SU-DHL-6 (cell line): ENCODE measurements at regions not wholly inside any gene's neighbourhood (a gene's known extent, or its start where the extent isn't known, plus 50 kb on each side); places are given as distances from the start of the nearest gene placed in this dataset.

Experiments used
- H2AFZ ChIP-seq: fragments of 200-600 bp; sonication (generic); 2 replicates; pipeline ENCODE4 v1.6.1; 2014; ENCODE audit warnings: low read depth, mild to moderate bottlenecking, moderate library complexity, mixed read lengths, antibody characterized with exemption, low read length; ENCODE audit not compliant: severe bottlenecking
- H3F3A ChIP-seq: fragments of 200-600 bp; shearing (Covaris generic); 2 replicates; pipeline ENCODE4 v1.6.0; 2016; ENCODE audit warnings: antibody characterized with exemption, mild to moderate bottlenecking; ENCODE audit not compliant: insufficient read depth
- H3K27ac ChIP-seq: fragments of 200-600 bp; sonication (generic); 2 replicates; pipeline ENCODE4 v1.5.1; 2016; ENCODE audit warnings: low read depth, mild to moderate bottlenecking, low read length, moderate library complexity, mixed read lengths
- H3K27me3 ChIP-seq: fragments of 200-600 bp; sonication (generic), shearing (Covaris generic); 2 replicates; pipeline ENCODE4 v1.6.0; 2014; ENCODE audit warnings: mild to moderate bottlenecking, low read length
- H3K36me3 ChIP-seq: fragments of 200-600 bp; sonication (generic); 2 replicates; pipeline ENCODE4 v1.6.1; 2014; ENCODE audit warnings: mild to moderate bottlenecking, low read length, mixed read lengths
- H3K4me2 ChIP-seq: fragments of 300-600, 200-600 bp; shearing (Covaris generic), sonication (generic); 2 replicates; pipeline ENCODE4 v1.6.0; 2014; ENCODE audit warnings: low read length, low read depth, mild to moderate bottlenecking; ENCODE audit not compliant: poor library complexity, severe bottlenecking
- H3K4me3 ChIP-seq: fragments of 200-600 bp; sonication (generic); 2 replicates; pipeline ENCODE4 v1.5.1; 2014; ENCODE audit warnings: antibody characterized with exemption, low read length, mild to moderate bottlenecking, mixed read lengths; ENCODE audit not compliant: insufficient read depth, poor library complexity, severe bottlenecking
- H3K79me2 ChIP-seq: fragments of 200-600 bp; sonication (generic); 2 replicates; pipeline ENCODE4 v1.6.1; 2014; ENCODE audit warnings: mild to moderate bottlenecking, low read length, moderate library complexity; ENCODE audit not compliant: insufficient read depth
- H3K9ac ChIP-seq: fragments of 200-600 bp; sonication (generic); 2 replicates; pipeline ENCODE4 v1.7.0; 2014; ENCODE audit warnings: mild to moderate bottlenecking, low read length
- H3K9me2 ChIP-seq: fragments of 200-600 bp; sonication (generic); replicated peaks from 2 replicates; pipeline ENCODE4 v1.6.1; 2014; ENCODE audit warnings: low read length; ENCODE audit not compliant: insufficient read depth
- H3K9me3 ChIP-seq: fragments of 200-600 bp; sonication (generic); 2 replicates; pipeline ENCODE4 v1.6.1; 2014; ENCODE audit warnings: low read length, mixed read lengths; ENCODE audit not compliant: insufficient read depth
- H4K20me1 ChIP-seq: fragments of 200-600 bp; sonication (generic); 2 replicates; pipeline ENCODE4 v1.6.1; 2014; ENCODE audit warnings: low read depth, mild to moderate bottlenecking, antibody characterized with exemption, low read length, moderate library complexity, mixed read lengths
- EZH2phosphoT487 ChIP-seq: fragments of 200-600 bp; sonication (generic), shearing (Covaris generic); conservative IDR thresholded peaks from 2 replicates; pipeline ENCODE4 v1.6.1; 2018; ENCODE audit warnings: mild to moderate bottlenecking, antibody characterized with exemption, low read length, moderate library complexity, mixed read lengths
- TF ChIP-seq, protein P1 (sequence below): fragments of 200-600 bp; sonication (generic); IDR thresholded peaks from one replicate; pipeline ENCODE4 v1.5.1; 2017; ENCODE audit warnings: antibody characterized with exemption, mild to moderate bottlenecking, low read length, moderate library complexity; ENCODE audit not compliant: insufficient read depth, poor library complexity, severe bottlenecking

GRCh38 chr12:115090783-115091182 is 406.8 kb upstream of the TBX3 start:
- H3K27ac ChIP-seq = no peak overlapping the region
- no peak overlapping the region for H2AFZ ChIP-seq
- H3K4me2 ChIP-seq = no peak overlapping the region
- H3K9me2 ChIP-seq = no peaks in the 10 kb centered on the region
- no peak overlapping the region for H3K9ac ChIP-seq
- H3K4me3 ChIP-seq = no peak overlapping the region
- H3F3A ChIP-seq = no peaks in the 10 kb centered on the region
- no peaks in the 10 kb centered on the region for H3K36me3 ChIP-seq
- H3K9me3 ChIP-seq = no peaks in the 10 kb centered on the region
- TF ChIP-seq, protein P1, sequence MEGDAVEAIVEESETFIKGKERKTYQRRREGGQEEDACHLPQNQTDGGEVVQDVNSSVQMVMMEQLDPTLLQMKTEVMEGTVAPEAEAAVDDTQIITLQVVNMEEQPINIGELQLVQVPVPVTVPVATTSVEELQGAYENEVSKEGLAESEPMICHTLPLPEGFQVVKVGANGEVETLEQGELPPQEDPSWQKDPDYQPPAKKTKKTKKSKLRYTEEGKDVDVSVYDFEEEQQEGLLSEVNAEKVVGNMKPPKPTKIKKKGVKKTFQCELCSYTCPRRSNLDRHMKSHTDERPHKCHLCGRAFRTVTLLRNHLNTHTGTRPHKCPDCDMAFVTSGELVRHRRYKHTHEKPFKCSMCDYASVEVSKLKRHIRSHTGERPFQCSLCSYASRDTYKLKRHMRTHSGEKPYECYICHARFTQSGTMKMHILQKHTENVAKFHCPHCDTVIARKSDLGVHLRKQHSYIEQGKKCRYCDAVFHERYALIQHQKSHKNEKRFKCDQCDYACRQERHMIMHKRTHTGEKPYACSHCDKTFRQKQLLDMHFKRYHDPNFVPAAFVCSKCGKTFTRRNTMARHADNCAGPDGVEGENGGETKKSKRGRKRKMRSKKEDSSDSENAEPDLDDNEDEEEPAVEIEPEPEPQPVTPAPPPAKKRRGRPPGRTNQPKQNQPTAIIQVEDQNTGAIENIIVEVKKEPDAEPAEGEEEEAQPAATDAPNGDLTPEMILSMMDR = no peak
- no peak for TF ChIP-seq EZH2phosphoT487
- H3K79me2 ChIP-seq = no peaks in the 10 kb centered on the region
- H4K20me1 ChIP-seq = no peaks in the 10 kb centered on the region
- no peaks in the 10 kb centered on the region for H3K27me3 ChIP-seq

DNA sequence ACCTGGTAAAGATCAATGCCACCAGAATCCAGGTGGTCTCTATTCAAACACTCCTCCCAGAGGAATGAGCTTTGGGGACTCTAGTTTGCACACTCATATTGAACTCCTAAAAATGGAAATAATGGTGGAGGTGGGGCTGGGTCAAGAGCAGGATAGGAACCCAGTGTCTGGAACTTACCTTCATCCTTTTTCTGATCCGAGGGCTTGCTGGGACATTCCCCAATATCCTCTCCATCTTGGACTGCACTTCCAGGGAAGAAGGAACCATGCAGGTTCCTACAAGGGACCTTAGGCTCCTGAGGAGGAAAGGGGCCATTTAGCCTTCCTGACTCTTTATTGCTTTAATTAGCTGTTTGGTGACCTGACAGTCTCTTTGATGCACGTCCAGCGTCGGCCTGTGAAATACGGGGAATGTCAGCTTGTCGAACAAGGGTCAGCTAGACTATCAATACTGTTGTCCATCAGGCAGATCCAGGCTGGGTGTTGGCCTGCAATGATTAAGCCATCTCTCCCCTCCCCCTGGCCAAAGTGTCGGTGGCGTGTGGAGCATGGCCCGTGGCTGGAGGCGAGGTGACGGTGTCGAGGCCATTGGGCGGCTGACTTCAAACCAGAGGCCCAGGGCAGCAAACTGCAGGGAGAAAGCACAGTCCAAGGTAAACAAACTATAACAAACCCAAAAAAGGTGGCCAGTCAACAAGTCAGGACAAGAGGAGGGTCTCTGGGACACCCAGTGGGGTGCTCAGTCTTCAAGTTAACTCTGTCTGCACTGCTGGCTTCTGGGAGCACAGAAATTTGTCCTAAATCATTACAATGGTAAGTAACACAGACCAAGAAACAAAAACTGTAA is 405.2 kb upstream of the TBX3 start:
- Histone ChIP-seq H3K4me2 (no peak overlapping the region), H3K4me3 (no peak overlapping the region), H3K36me3 (no peaks in the 10 kb centered on the region), H3K9me3 (no peaks in the 10 kb centered on the region), H3K9me2 (no peaks in the 10 kb centered on the region), H3F3A (no peaks in the 10 kb centered on the region), H3K79me2 (no peaks in the 10 kb centered on the region), H4K20me1 (no peaks in the 10 kb centered on the region), H2AFZ (no peak overlapping the region), H3K27me3 (no peaks in the 10 kb centered on the region), H3K27ac (no peak overlapping the region), H3K9ac (no peak overlapping the region)
- no peak for TF ChIP-seq EZH2phosphoT487
- TF ChIP-seq, protein P1 = no peak

DNA sequence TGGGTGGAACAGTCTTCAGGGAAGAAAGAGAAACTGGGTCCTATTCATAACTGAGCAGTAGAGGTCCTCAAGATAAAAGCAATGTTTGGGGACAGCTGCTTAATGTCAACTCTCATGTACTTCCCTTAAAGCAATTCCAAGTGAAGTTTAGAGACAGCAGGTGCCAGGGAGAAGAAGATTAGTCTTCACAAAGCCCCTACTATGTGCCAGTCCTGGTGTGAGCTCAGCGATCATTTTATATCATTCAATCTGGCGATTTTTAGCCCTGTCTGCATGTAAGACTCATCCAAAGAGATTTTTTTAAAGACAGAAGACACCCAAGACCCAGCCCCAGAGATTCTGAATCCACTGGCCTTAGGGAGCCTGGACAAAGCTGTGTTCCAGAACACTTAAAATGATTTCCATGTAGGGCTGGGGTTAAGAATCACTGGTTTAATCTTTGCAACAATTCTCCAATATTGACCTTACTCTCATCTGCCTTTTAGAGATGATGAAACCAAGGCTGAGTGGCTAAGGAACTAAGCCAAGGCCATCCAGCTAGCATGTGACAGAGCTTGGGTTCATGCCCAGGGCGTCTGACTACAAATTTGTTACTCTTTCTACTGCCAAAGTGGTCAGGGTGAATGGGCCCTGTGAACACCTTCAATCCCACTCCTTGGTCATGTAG is 404.5 kb upstream of the TBX3 start:
- no peak overlapping the region for H3K4me2 ChIP-seq
- no peaks in the 10 kb centered on the region for H3K79me2 ChIP-seq
- TF ChIP-seq, protein P1 = no peak
- TF ChIP-seq EZH2phosphoT487 = no peak
- no peak overlapping the region for H3K4me3 ChIP-seq
- no peaks in the 10 kb centered on the region for H3K36me3 ChIP-seq
- no peaks in the 10 kb centered on the region for H3K9me3 ChIP-seq
- no peaks in the 10 kb centered on the region for H4K20me1 ChIP-seq
- no peaks in the 10 kb centered on the region for H3K27me3 ChIP-seq
- H2AFZ ChIP-seq = no peak overlapping the region
- no peaks in the 10 kb centered on the region for H3K9me2 ChIP-seq
- H3K9ac ChIP-seq = no peak overlapping the region
- no peak overlapping the region for H3K27ac ChIP-seq
- H3F3A ChIP-seq = no peaks in the 10 kb centered on the region
